ENCODE measurements at regions not wholly inside any gene's neighbourhood (a gene's known extent, or its start where the extent isn't known, plus 50 kb on each side); places are given as distances from the start of the nearest gene placed in this dataset.

DNA sequence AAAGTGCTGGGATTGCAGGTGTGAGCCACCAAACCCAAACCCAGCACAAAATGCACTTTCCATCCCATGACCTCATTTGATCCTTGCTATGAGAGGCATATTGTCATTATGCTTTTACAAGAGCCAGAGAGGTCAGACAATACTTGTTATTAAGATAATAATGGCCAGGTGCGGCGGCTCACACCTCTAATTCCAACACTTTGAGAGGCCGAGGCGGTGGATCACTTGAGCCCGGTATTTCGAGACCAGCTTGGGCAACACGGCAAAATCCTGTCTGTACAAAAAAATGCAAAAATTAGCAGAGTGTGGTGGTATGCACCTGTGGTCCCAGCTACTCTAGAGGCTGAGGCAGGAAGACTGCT, 55.9 kb upstream of the IL17B start:
- TF ChIP-seq, protein P1, sequence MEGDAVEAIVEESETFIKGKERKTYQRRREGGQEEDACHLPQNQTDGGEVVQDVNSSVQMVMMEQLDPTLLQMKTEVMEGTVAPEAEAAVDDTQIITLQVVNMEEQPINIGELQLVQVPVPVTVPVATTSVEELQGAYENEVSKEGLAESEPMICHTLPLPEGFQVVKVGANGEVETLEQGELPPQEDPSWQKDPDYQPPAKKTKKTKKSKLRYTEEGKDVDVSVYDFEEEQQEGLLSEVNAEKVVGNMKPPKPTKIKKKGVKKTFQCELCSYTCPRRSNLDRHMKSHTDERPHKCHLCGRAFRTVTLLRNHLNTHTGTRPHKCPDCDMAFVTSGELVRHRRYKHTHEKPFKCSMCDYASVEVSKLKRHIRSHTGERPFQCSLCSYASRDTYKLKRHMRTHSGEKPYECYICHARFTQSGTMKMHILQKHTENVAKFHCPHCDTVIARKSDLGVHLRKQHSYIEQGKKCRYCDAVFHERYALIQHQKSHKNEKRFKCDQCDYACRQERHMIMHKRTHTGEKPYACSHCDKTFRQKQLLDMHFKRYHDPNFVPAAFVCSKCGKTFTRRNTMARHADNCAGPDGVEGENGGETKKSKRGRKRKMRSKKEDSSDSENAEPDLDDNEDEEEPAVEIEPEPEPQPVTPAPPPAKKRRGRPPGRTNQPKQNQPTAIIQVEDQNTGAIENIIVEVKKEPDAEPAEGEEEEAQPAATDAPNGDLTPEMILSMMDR (IDR thresholded peaks at IDR 0.05), result no peak
- no peak for TF ChIP-seq POLR2A (IDR thresholded peaks at IDR 0.05)
